ENCODE measurements at regions not wholly inside any gene's neighbourhood (a gene's known extent, or its start where the extent isn't known, plus 50 kb on each side); places are given as distances from the start of the nearest gene placed in this dataset.

- DNase-seq = no peak
These were observed 1678.8 kb upstream of the TENM3 start for GRCh38 chr4:180564448-180564847.

DNA sequence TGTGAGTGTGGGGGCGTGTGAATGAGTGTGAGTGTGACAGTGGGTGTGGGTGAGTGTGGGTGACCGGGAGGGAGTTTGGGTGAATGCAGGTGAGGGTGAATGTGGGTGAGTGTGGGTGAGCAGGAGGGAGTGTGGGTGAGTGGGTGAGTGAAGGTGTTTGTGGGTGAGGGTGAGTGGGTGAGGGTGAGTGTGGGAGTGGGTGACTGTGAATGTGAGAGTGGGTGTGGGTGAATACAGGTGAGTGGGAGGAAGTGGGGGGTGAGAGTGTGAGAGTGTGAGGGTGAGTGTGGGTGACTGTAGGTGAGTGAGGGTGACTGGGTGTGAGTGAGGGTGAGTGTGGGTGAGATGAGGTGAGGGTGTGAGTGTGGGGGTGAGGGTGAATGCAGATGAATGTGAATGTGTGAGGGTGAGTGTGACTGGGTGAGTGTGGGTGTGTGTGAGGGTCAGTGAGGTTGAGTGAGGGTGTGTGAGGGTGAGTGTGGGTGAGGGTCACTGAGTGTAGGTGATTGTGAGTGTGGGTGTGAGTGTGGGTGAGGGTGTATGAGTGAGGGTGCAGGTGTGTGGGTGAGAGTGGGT lies 1677.3 kb upstream of the TENM3 start:
- DNase-seq = no peak

DNA sequence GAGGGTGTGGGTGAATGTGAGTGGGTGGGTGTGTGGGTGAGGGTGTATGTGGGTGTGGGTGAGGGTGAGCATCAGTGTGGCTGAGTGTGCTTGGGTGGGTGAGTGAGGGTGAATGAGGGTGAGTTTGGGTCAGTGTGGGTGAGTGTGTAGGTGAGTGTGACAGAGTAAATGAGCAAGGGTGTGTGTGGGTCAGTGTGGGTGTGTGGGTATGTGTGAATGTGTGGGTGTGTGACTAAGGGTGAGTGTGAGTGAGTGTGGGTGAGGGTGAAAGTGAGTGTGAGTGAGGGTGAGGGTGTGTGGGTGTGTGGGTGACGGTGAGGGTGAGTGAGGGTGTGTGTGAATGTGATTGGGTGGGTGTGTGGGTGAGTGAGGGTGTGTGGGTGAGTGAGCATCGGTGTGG lies 1676.7 kb upstream of the TENM3 start:
- DNase-seq = no peak

DNA sequence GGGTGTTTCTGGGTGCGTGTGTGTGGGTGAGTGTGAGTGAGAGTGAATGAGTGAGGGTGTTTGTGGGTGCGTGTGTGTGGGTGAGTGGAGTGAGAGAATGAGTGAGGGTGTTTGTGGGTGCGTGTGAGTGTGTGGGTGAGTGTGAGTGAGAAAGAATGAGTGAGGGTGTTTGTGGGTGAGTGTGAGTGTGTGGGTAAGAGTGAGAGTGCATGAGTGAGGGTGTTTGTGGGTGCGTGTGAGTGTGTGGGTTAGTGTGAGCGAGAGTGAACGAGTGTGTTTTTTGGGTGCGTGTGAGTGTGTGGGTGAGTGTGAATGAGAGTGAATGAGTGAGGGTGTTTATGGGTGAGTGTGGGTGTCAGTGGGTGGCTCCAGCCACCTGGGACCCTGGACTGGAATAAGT lies 1676.1 kb upstream of the TENM3 start:
- DNase-seq = no peak

- no peak for DNase-seq
These were observed 1671.6 kb upstream of the TENM3 start for GRCh38 chr4:180571516-180572055.

DNA sequence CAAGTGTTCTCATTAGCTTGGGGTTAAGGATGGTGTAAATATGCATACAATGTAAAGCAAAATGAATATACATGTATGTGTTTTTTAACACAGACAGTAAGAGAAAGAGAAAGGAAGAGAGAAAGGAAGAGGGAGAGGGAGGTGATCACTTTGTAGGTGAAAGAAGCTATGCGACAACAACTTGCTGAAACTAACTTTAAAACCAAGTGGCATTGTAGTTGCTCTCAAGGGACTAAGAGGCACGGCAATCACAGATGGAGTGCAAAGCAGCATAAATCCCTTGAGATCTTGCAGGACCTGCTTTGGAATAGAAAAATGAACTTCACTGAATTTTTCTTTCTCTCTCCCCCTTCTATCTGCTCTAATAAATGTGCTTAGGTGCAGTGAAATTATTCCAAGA lies 1665.0 kb upstream of the TENM3 start:
- no peak for DNase-seq

DNA sequence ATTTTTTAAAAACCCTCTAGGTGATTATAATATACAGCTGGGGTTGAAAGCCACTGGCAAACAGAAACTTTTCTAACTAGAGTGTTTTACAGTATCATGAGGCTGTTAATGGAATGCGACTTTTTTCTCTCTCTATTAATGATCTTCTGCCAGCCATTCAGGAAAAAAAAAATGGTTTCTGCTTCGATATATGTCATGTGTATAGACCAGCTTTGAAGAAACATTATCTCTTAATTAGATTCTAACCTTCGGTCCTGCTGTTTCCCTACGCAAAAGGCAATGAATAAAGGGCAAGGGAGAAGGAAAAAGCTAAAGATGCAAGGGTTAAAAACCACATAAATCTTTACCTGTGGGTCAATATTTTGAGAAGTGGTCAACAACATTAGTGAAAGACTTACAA lies 1662.1 kb upstream of the TENM3 start:
- no peak for DNase-seq

GRCh38 chr4:180587379-180587778 lies 1655.8 kb upstream of the TENM3 start:
- no peak for DNase-seq

GRCh38 chr4:180589575-180589974 lies 1653.6 kb upstream of the TENM3 start:
- DNase-seq = no peak

- no peak for DNase-seq
These were observed 1646.2 kb upstream of the TENM3 start for GRCh38 chr4:180596888-180597483.

DNA sequence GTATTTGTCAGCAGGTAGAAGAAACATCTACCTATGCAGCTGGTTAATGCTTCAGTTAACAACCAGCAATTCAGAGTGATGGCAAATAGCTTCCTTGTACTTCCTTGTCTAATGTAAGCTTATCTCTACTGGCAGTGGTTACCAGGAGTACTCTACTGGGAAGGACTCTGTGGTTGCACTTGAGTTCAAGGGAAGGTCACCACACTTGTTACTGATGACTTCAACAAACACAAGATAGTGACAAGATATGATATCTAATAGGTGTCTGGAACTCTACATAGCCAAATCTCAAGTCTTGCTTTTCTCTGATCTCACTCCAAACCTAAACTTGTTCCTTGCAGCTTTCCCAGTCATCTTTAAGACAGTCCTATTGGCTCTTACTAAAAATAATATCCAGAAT lies 1644.9 kb upstream of the TENM3 start:
- DNase-seq = no peak

GRCh38 chr4:180603791-180604190 lies 1639.4 kb upstream of the TENM3 start:
- no peak for DNase-seq

DNA sequence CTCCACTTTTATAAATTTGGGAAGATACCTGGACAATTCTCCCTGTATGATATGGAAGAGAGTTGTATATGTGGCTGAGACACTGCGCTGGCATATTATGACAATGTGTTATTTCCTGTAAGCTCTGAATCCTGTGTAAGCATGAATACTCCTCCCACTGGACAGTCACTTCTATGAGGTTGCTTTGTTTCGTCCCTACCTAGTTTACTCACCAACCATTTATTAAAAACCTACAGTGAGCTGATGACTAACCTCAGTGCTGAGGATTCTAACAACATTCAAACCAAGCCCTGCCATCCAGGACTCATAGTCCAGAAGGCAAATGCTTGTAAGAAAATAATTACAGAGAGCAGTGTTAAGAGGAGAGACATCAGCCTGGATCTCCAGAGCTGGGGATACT lies 1632.9 kb upstream of the TENM3 start:
- DNase-seq = no peak

GRCh38 chr4:180615746-180616145 lies 1627.5 kb upstream of the TENM3 start:
- no peak for DNase-seq

- no peak for DNase-seq
These were observed 1626.0 kb upstream of the TENM3 start for GRCh38 chr4:180617196-180617595.

DNA sequence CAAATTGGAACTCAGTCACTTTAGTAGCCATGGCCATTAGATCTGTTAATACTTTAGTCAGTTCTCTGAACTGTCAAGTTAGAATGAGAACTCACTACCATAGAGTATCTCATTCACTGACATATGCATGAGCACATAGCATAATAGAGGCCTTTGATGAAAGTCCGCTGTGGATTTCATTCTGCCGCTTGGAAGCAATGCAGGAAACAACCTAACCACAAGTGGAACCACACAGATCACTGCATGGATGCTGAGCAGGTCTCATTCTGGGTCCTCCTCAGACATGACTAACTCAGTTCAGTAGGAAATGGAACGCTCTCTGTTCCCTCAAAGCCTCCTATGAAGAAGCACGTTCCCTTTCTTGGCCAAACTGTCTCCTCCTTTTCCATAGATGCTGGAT lies 1624.8 kb upstream of the TENM3 start:
- DNase-seq = no peak

GRCh38 chr4:180619440-180619839 lies 1623.8 kb upstream of the TENM3 start:
- no peak for DNase-seq

DNA sequence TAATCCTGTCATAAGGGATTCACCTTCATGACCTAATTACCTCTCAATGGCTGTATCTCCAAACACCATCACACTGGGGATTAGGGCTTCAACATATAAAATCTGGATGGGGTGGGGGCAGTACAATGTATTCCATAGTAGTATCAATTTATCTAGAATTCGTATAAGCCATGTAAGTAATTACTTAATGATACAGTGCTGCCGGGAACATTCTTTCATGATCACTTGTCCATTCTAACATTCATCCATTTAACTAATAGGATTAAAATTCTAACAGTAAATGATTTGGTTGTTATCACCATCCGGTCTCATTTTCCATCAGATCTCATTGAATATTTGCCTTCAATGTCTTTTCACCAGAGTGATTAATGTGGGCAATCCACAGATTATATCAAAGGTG lies 1620.9 kb upstream of the TENM3 start:
- no peak for DNase-seq

DNA sequence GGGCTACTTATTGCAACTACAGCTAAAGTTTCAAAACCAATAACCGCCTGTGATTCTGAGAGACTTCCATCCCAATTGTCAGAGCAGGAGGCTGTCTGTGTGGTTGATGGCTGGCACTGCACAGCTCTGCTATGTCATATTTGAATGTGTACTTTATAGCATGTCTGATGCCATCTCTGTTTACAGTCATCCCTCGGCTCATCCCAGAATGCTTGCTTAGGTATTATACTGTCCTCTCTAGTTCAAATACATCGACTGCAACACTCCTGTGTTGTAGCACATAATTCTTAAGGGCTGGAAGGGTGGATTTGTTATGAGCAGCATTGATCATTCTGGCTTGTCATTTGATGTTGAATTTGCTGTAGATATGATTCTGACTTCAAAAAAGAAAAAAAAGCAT lies 1617.5 kb upstream of the TENM3 start:
- no peak for DNase-seq

DNA sequence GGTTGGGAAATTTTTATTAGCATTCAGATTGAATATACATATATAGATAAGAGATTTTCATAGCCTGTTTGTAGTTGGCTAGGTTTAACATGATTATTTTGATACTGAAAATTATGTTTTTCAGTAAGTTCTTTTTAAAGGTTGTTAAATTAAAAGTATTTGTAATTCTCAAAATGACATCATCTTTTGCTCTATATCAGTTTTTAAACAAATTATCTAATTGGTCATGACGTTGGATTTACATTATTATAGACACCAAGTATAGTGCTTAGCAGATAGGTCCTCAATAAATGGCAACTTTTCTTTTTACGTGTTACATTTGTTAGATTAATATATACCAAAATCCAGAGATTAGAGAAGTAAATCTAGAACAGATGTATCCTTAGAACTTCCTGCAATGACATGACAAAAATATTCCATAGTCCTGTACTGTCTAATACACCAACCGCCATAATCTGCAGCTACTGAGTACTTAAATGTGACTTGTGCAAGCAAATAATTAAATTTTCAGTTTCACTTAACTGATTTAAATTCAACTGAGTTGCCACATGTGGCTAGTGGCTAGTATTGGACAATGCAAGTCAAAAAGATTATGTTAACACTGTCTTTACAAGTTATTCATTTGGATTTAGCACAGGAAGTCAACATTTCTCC lies 1613.1 kb upstream of the TENM3 start:
- no peak for DNase-seq

DNA sequence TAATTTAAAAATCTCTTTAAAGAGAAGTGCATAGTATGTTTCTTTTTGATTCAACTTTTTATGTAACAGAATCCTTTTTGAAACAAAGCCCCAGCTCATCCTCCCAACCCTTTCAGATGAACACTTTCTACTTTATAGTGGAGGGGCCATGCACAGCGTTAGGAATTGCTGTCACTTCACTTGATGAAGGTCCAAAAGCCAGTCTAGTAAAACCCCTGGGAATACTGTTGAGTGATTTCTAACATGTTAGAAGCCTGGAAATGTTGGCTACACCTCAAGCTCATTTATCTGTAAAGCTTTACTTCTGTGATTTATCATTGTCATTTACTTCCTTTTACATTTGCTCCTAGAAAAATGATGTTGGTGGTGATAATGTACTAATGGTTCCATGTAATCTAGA lies 1608.9 kb upstream of the TENM3 start:
- DNase-seq = no peak

DNA sequence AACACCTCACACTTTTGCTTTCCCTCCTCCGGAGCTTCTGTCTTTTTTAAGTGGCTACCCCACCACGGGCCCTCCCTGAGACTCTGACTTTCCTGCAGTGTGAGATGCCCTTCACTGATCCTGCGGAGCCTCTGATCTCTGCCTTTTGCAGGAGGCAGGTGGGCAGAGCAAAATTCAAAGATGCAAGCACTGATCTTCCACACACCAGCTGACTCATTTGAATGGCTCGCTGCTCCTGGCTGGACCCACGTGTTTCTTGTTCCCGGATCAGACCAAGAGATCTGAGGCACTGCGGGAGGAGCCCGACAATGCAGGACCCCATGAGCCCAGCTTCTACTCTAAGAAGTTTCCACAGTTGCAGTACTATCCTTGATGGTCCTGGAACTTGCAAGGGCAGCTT lies 1607.9 kb upstream of the TENM3 start:
- no peak for DNase-seq

GRCh38 chr4:180636696-180637404 lies 1606.4 kb upstream of the TENM3 start:
- no peak for DNase-seq

- DNase-seq = no peak
These were observed 1605.6 kb upstream of the TENM3 start for GRCh38 chr4:180637616-180638015.

Data from stimulated activated CD8-positive, alpha-beta memory T cell treated with anti-CD3 and anti-CD28 coated beads, Interleukin-4, amount 100 ng/mL, for 48 hours (primary cell).